HEK293T (cell line): ENCODE measurements at regions not wholly inside any gene's neighbourhood (a gene's known extent, or its start where the extent isn't known, plus 50 kb on each side); places are given as distances from the start of the nearest gene placed in this dataset.

Experiments used
- CTCF ChIA-PET: fragments of 350-600 bp; formaldehyde crosslinking; extraction: SDS; loops from one replicate; lab custom pipeline; 2021; ENCODE audit warnings: antibody characterized with exemption, inconsistent platforms; lab: Yijun Ruan, JAX
- POLR2A ChIA-PET: fragments of 350-600 bp; formaldehyde crosslinking; extraction: SDS; loops from one replicate; lab custom pipeline; 2020; ENCODE audit warnings: antibody characterized with exemption, inconsistent platforms; lab: Yijun Ruan, JAX
- DNase-seq: peaks from one replicate; pipeline ENCODE4 v3.0.0; 2012; ENCODE audit warnings: mixed read lengths; ENCODE audit errors: extremely low spot score
- ARNT ChIP-seq: fragments of 450-650 bp; IDR thresholded peaks from 2 replicates; pipeline ENCODE4 v1.6.1; 2017; ENCODE audit warnings: mild to moderate bottlenecking
- BHLHE40 ChIP-seq: fragments of 450-650 bp; IDR thresholded peaks from 2 replicates; pipeline ENCODE4 v1.6.1; 2016; ENCODE audit warnings: mild to moderate bottlenecking, moderate library complexity, borderline replicate concordance
- CTBP1 ChIP-seq: fragments of 450-650 bp; IDR thresholded peaks from 2 replicates; pipeline ENCODE4 v1.6.1; 2016; ENCODE audit warnings: borderline replicate concordance
- ELF4 ChIP-seq: fragments of 450-650 bp; IDR thresholded peaks from 2 replicates; pipeline ENCODE4 v1.6.1; 2017; ENCODE audit warnings: antibody characterized with exemption
- FOXA1 ChIP-seq: fragments of 450-650 bp; IDR thresholded peaks from 2 replicates; pipeline ENCODE4 v1.6.1; 2016; ENCODE audit warnings: mild to moderate bottlenecking
- FOXK2 ChIP-seq: fragments of 450-650 bp; IDR thresholded peaks from 2 replicates; pipeline ENCODE4 v1.6.1; 2016; ENCODE audit warnings: mild to moderate bottlenecking
- FOXM1 ChIP-seq: fragments of 450-650 bp; IDR thresholded peaks from 2 replicates; pipeline ENCODE4 v1.6.1; 2017; ENCODE audit warnings: mild to moderate bottlenecking, borderline replicate concordance
- HDGF ChIP-seq: fragments of 450-650 bp; IDR thresholded peaks from 2 replicates; pipeline ENCODE4 v1.6.1; 2017; ENCODE audit warnings: antibody characterized with exemption, borderline replicate concordance
- L3MBTL2 ChIP-seq: fragments of 450-650 bp; conservative IDR thresholded peaks from 2 replicates; pipeline ENCODE4 v1.6.1; 2016; ENCODE audit warnings: mild to moderate bottlenecking
- LEF1 ChIP-seq: fragments of 450-650 bp; IDR thresholded peaks from 2 replicates; pipeline ENCODE4 v1.6.1; 2017; ENCODE audit warnings: mild to moderate bottlenecking, borderline replicate concordance
- NFRKB ChIP-seq: fragments of 450-650 bp; IDR thresholded peaks from 2 replicates; pipeline ENCODE4 v1.6.1; 2016; ENCODE audit warnings: mild to moderate bottlenecking, moderate library complexity
- SP1 ChIP-seq: fragments of 450-650 bp; IDR thresholded peaks from 2 replicates; pipeline ENCODE4 v1.6.1; 2017
- SUZ12 ChIP-seq: fragments of 450-650 bp; IDR thresholded peaks from 2 replicates; pipeline ENCODE4 v1.6.1; 2016; ENCODE audit warnings: mild to moderate bottlenecking
- TARDBP ChIP-seq: fragments of 450-650 bp; IDR thresholded peaks from 2 replicates; pipeline ENCODE4 v1.6.1; 2016
- ZNF384 ChIP-seq: fragments of 450-650 bp; IDR thresholded peaks from 2 replicates; pipeline ENCODE4 v1.6.1; 2016
- TF ChIP-seq, protein P1 (sequence below): fragments of 450-650 bp; IDR thresholded peaks from 2 replicates; pipeline ENCODE4 v1.6.1; 2016

DNA sequence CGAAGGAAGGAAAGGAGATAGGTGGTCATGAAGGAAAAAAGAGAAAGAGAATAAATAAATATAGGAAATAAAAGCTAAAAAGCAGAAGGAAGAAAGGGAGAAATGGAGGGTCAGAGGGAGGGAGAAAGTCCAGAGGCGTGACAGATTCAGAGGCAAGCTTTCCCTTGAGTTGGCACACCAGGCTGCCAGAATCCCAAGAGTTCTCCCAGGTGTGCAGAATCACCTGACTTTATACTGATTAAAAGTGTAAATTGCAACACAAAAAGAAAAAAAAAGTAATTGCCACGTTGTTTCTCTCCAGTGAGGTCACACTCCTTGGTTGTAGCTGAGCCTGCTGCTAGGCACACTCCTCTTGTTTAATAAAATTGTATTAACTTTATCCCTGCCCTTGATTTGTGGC lies 669.9 kb upstream of the PKN2 start:
- TF ChIP-seq SUZ12 (no peak), ELF4 (no peak), CTBP1 (no peak)
- ChIA-PET POLR2A (no interaction called here), CTCF (no interaction called here)
- no peak for DNase-seq

- CTCF ChIA-PET: no interaction called here
- no peak for TF ChIP-seq ZNF384
- TF ChIP-seq FOXK2: no peak
- TF ChIP-seq BHLHE40: no peak
- no peak for TF ChIP-seq TARDBP
- no peak for TF ChIP-seq ELF4
- no peak for TF ChIP-seq NFRKB
- TF ChIP-seq HDGF: no peak
- TF ChIP-seq SP1: no peak
- TF ChIP-seq, protein P1, sequence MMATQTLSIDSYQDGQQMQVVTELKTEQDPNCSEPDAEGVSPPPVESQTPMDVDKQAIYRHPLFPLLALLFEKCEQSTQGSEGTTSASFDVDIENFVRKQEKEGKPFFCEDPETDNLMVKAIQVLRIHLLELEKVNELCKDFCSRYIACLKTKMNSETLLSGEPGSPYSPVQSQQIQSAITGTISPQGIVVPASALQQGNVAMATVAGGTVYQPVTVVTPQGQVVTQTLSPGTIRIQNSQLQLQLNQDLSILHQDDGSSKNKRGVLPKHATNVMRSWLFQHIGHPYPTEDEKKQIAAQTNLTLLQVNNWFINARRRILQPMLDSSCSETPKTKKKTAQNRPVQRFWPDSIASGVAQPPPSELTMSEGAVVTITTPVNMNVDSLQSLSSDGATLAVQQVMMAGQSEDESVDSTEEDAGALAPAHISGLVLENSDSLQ: no peak
- TF ChIP-seq FOXM1: no peak
- TF ChIP-seq SUZ12: no peak
- TF ChIP-seq L3MBTL2: no peak
- no peak for TF ChIP-seq LEF1
- TF ChIP-seq FOXA1: no peak
- TF ChIP-seq CTBP1: no peak
- no peak for TF ChIP-seq ARNT
- no peak for DNase-seq
- POLR2A ChIA-PET: no interaction called here
These were observed 667.1 kb upstream of the PKN2 start for GRCh38 chr1:88016947-88017346.

- DNase-seq: no peak
- POLR2A ChIA-PET: no interaction called here
- TF ChIP-seq SUZ12 (no peak), BHLHE40 (no peak), FOXK2 (no peak)
- CTCF ChIA-PET: interaction anchor here (0.6 kb wide), 1 partner anchor 41 kb away, joined by 4 read pairs; no protein-coding TSS in a partner anchor
These were observed 662.5 kb upstream of the PKN2 start for GRCh38 chr1:88021529-88021928.

DNA sequence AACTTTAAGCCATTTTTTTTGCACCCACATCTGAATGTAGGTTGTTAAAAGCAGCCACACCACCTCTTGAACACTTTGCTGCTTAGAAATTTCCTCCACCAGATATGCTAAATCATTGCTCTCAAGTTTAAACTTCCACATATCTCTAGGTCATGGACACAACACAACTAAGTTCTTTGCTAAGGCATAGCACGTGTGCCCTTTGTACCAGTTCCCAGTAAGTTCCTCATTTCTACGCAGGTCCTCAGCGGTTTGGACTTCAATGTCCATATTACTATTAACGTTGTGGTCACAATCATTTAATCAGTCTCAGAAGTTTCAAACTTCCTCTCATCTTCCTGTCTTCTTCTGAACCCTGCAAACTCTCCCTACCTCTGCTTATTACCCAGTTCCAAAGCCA lies 661.6 kb upstream of the PKN2 start:
- no peak for TF ChIP-seq SP1
- TF ChIP-seq ARNT: no peak
- TF ChIP-seq L3MBTL2: no peak
- TF ChIP-seq CTBP1: no peak
- TF ChIP-seq LEF1: no peak
- no peak for TF ChIP-seq ELF4
- TF ChIP-seq TARDBP: no peak
- no peak for TF ChIP-seq SUZ12
- ChIA-PET CTCF (no interaction called here), POLR2A (no interaction called here)
- no peak for DNase-seq

DNA sequence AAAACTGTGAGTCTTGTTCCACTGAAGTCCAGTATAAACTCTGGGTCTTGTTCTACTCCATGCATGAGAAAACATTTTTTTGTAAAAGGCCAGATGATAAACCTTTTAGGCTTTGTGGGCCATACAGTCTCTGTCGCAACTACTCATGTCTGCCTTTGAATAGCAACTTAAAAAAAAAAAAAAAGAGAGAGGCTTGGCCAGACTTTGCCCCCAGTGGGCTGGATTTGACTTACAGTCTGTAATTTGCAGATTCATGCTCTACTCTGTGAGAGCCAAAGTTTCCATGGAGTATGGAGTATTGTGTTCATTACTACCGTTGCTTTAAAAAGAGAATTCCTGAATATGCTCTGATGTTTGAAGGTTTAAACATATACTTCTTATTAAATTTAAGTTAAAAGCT lies 654.9 kb upstream of the PKN2 start:
- ChIA-PET CTCF (no interaction called here), POLR2A (no interaction called here)
- no peak for TF ChIP-seq CTBP1
- TF ChIP-seq ZNF384: peak; percentile 75
- no peak for DNase-seq

DNA sequence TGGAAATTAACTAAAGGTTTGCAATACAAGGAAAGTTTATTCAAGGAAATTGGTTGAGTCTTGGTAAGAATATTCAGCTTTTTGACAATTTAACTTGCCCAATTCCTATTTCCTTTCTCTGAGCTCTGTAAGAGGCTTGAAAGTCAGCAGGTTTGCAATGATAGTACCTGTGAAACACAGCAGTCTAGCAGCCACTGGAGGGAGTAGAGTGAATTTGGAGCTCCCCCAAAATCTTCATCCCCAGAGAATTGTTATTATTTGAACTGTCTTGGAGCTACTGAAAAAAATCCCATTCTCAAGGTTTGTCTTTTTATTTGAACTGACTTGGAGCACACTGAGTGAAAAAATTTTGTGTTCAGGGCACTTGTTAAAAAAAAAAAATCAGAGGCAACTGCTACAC lies 654.2 kb upstream of the PKN2 start:
- POLR2A ChIA-PET: no interaction called here
- no peak for DNase-seq
- no peak for TF ChIP-seq LEF1
- TF ChIP-seq TARDBP: no peak
- CTCF ChIA-PET: no interaction called here

DNA sequence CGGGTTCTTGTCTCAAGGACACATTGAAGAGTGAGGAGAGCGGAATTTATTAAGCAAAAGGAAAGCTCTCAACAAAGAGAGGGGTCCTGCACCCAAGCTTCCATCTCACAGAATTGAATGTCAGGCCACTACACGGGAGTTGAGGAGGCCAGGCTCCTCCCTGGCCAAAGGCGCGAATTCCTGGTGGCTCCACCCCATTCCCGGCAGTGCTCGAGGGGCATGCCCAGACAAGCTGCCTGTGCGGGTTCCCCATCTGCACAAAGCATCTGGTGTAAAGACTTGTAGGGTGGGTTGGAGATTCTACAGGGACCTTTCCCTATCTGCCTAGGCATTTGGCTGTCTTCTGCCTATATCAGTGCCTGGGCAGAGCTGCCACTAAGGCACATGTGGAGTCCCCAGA lies 648.5 kb upstream of the PKN2 start:
- ChIA-PET POLR2A (interaction anchor here (1.2 kb wide), 1 partner anchor 10 kb away, joined by 3 read pairs; no protein-coding TSS in a partner anchor), CTCF (no interaction called here)
- DNase-seq: no peak
- TF ChIP-seq TARDBP: no peak
- TF ChIP-seq FOXM1: no peak
- TF ChIP-seq ZNF384: no peak
- TF ChIP-seq HDGF: no peak
- TF ChIP-seq SUZ12: no peak

DNA sequence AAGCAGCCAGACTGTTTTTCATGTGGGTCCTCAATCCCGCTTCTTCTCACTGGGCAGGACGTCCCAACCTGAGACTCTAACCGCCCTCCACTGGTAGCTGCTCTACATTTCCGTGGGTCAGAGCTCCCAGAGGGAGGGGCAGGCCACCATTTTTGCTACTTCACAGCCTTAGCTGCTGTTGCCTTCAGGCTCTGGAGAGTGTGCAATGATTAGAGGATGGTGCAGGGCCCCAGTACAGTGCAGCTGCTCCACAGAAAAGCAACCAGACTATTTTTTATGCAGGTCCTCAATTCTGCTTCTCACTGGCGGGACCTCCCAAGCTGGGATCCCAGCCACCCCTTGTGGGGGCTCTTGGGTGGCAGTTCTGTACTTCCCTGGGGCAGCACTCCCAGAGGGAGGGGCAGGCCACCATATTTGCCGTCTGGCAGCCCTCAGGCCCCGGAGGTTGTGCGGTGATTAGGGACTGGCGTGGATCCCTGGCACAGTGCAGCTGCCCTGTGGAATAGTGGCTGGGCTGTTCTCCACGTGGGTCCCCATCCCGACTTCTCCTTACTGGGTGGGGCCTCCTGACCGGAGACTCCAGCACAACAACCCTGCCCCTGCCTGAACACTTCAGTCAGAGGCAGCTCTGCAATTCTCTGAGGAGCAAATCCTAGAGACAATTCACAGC lies 647.6 kb upstream of the PKN2 start:
- no peak for DNase-seq
- CTCF ChIA-PET: no interaction called here
- TF ChIP-seq FOXK2 (no peak), ARNT (no peak), LEF1 (no peak), L3MBTL2 (no peak), ZNF384 (no peak), CTBP1 (no peak), NFRKB (no peak), ELF4 (no peak), SP1 (no peak)
- POLR2A ChIA-PET: no interaction called here

DNA sequence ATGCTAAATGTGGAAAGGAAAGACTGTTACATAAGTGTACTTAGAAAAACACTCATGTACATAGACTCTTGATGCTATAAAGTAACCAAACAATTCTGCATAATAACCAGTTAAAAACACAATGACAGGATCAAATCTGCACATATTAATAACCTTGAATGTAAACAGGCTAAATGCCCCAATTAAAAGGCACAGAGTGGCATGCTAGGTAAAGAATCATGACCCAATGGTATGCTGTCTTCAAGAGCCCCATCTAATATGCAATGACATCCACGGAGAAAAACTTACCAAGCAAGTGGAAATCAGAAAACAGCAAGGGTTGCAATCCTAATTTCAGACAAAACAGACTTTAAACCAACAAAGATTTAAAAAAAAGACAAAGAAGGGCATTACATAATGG lies 644.8 kb upstream of the PKN2 start:
- ChIA-PET CTCF (no interaction called here), POLR2A (no interaction called here)
- no peak for DNase-seq
- TF ChIP-seq SP1: no peak
- TF ChIP-seq LEF1: no peak
- no peak for TF ChIP-seq ELF4
- TF ChIP-seq, protein P1: no peak
- no peak for TF ChIP-seq SUZ12
- no peak for TF ChIP-seq NFRKB
- no peak for TF ChIP-seq CTBP1
- TF ChIP-seq TARDBP: no peak
- no peak for TF ChIP-seq L3MBTL2
- TF ChIP-seq FOXK2: no peak
- TF ChIP-seq BHLHE40: no peak
